ENCODE measurements at regions not wholly inside any gene's neighbourhood (a gene's known extent, or its start where the extent isn't known, plus 50 kb on each side); places are given as distances from the start of the nearest gene placed in this dataset.

DNA sequence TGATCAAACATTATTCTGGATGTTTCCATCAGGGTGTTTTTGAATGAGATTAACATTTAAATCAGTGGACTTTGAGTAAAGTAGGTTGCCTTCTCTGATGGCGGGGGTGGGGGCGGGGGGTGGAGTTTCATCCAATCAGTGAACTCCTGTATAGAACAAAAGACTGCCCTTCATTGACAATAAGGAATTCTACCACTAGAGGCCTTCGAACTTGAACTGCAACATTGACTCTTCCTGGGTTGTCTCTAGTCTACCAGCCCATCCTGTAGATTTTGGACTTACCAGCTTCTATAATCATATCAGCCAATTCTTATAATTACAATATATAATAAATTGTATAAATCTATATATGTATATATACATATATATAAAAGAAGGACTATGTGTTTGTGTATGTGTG is 520.4 kb upstream of the CXADR start:
- Histone ChIP-seq H3K4me3 (no peak overlapping the region), H3K4me1 (ENCODE audit: insufficient read depth) (no peaks in the 10 kb centered on the region), H3K27ac (ENCODE audit: low read depth) (no peak overlapping the region), H3K27me3 (ENCODE audit: insufficient read depth) (no peaks in the 10 kb centered on the region), H3K79me2 (replicated peaks; ENCODE audit: insufficient read depth) (no peaks in the 10 kb centered on the region), H3F3A (replicated peaks; ENCODE audit: low read depth) (no peaks in the 10 kb centered on the region), H2AFZ (no peak overlapping the region), H3K4me2 (no peak overlapping the region), H3K9me2 (ENCODE audit: insufficient read depth) (no peaks in the 10 kb centered on the region), H3K36me3 (ENCODE audit: insufficient read depth) (no peaks in the 10 kb centered on the region), H4K20me1 (replicated peaks; ENCODE audit: insufficient read depth) (no peaks in the 10 kb centered on the region)
- Mint-ChIP-seq H3K27me3 (ENCODE audit: insufficient read depth, low read depth, poor library complexity) (no peaks in the 10 kb centered on the region), H3K4me1 (peaks cover 7% of the 10 kb centered on the region; the same call in 2 of the 3 replicates), H3K36me3 (ENCODE audit: low read depth) (peaks cover 2% of the 10 kb centered on the region; the same call in 1 of the 3 replicates), H3K9me3 (no peaks in the 10 kb centered on the region), H3K4me3 (no peak overlapping the region), H3K27ac (no peak overlapping the region)
- TF ChIP-seq, protein P1, sequence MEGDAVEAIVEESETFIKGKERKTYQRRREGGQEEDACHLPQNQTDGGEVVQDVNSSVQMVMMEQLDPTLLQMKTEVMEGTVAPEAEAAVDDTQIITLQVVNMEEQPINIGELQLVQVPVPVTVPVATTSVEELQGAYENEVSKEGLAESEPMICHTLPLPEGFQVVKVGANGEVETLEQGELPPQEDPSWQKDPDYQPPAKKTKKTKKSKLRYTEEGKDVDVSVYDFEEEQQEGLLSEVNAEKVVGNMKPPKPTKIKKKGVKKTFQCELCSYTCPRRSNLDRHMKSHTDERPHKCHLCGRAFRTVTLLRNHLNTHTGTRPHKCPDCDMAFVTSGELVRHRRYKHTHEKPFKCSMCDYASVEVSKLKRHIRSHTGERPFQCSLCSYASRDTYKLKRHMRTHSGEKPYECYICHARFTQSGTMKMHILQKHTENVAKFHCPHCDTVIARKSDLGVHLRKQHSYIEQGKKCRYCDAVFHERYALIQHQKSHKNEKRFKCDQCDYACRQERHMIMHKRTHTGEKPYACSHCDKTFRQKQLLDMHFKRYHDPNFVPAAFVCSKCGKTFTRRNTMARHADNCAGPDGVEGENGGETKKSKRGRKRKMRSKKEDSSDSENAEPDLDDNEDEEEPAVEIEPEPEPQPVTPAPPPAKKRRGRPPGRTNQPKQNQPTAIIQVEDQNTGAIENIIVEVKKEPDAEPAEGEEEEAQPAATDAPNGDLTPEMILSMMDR (conservative IDR thresholded peaks at IDR 0.05; ENCODE audit: low read depth in 2 of 2) = peak; percentile 12 to 25; a peak in 1 of 4 replicates
- TF ChIP-seq STAT1 (IDR thresholded peaks at IDR 0.05; ENCODE audit: unreplicated experiment) = no peak
- peak; percentile 59 for ATAC-seq
- peak; percentile 68 for DNase-seq (ENCODE audit: low spot score)

GRCh38 chr21:16993416-16994038 is 519.3 kb upstream of the CXADR start:
- Mint-ChIP-seq H3K27ac (no peak overlapping the region), H3K4me3 (no peak overlapping the region), H3K27me3 (ENCODE audit: insufficient read depth, low read depth, poor library complexity) (no peaks in the 10 kb centered on the region), H3K36me3 (ENCODE audit: low read depth) (peaks cover 10% of the 10 kb centered on the region; the same call in 2 of the 3 replicates), H3K4me1 (peaks cover 7% of the 10 kb centered on the region; the same call in 2 of the 3 replicates), H3K9me3 (no peaks in the 10 kb centered on the region)
- Histone ChIP-seq H3K27ac (ENCODE audit: low read depth) (no peak overlapping the region), H3K9me2 (ENCODE audit: insufficient read depth) (no peaks in the 10 kb centered on the region), H3K4me1 (ENCODE audit: insufficient read depth) (no peaks in the 10 kb centered on the region), H2AFZ (no peak overlapping the region), H3K36me3 (ENCODE audit: insufficient read depth) (no peaks in the 10 kb centered on the region), H3F3A (replicated peaks; ENCODE audit: low read depth) (no peaks in the 10 kb centered on the region), H3K79me2 (replicated peaks; ENCODE audit: insufficient read depth) (no peaks in the 10 kb centered on the region), H3K27me3 (ENCODE audit: insufficient read depth) (no peaks in the 10 kb centered on the region), H4K20me1 (replicated peaks; ENCODE audit: insufficient read depth) (no peaks in the 10 kb centered on the region), H3K4me3 (no peak overlapping the region), H3K4me2 (no peak overlapping the region)
- ATAC-seq (no peak), DNase-seq (ENCODE audit: low spot score) (no peak)
- no peak for TF ChIP-seq EZH2 (IDR thresholded peaks at IDR 0.05; ENCODE audit: low read depth, unreplicated experiment)
- TF ChIP-seq CREB1 (CRISPR knock-in tag; IDR thresholded peaks at IDR 0.05; ENCODE audit: low read depth) = no peak
- TF ChIP-seq POLR2AphosphoS5 (IDR thresholded peaks at IDR 0.05; ENCODE audit: low read depth) = no peak
- TF ChIP-seq ZNF114 (CRISPR knock-in tag; IDR thresholded peaks at IDR 0.05) = no peak
- no peak for TF ChIP-seq EZH2phosphoT487 (IDR thresholded peaks at IDR 0.05; ENCODE audit: unreplicated experiment)
- TF ChIP-seq JUNB (IDR thresholded peaks at IDR 0.05; ENCODE audit: unreplicated experiment) = no peak
- no peak for TF ChIP-seq NANOG (IDR thresholded peaks at IDR 0.05; ENCODE audit: borderline replicate concordance)
- TF ChIP-seq, protein P2, sequence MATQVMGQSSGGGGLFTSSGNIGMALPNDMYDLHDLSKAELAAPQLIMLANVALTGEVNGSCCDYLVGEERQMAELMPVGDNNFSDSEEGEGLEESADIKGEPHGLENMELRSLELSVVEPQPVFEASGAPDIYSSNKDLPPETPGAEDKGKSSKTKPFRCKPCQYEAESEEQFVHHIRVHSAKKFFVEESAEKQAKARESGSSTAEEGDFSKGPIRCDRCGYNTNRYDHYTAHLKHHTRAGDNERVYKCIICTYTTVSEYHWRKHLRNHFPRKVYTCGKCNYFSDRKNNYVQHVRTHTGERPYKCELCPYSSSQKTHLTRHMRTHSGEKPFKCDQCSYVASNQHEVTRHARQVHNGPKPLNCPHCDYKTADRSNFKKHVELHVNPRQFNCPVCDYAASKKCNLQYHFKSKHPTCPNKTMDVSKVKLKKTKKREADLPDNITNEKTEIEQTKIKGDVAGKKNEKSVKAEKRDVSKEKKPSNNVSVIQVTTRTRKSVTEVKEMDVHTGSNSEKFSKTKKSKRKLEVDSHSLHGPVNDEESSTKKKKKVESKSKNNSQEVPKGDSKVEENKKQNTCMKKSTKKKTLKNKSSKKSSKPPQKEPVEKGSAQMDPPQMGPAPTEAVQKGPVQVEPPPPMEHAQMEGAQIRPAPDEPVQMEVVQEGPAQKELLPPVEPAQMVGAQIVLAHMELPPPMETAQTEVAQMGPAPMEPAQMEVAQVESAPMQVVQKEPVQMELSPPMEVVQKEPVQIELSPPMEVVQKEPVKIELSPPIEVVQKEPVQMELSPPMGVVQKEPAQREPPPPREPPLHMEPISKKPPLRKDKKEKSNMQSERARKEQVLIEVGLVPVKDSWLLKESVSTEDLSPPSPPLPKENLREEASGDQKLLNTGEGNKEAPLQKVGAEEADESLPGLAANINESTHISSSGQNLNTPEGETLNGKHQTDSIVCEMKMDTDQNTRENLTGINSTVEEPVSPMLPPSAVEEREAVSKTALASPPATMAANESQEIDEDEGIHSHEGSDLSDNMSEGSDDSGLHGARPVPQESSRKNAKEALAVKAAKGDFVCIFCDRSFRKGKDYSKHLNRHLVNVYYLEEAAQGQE (IDR thresholded peaks at IDR 0.05; ENCODE audit: unreplicated experiment) = no peak
- no peak for TF ChIP-seq STAT1 (IDR thresholded peaks at IDR 0.05; ENCODE audit: unreplicated experiment)

All from GM23338 (cell line).